HT-29 (cell line): ENCODE measurements at regions not wholly inside any gene's neighbourhood (a gene's known extent, or its start where the extent isn't known, plus 50 kb on each side); places are given as distances from the start of the nearest gene placed in this dataset.
"Not testable (repeated sequence)": the region's sequence is repeated elsewhere in the genome, so short reads cannot be mapped to it uniquely, and the experiment has no call there.

Source experiments
- DNase-seq: peaks from one replicate; pipeline ENCODE4 v3.0.0-alpha.2; 2015; ENCODE audit warnings: low spot score

DNA sequence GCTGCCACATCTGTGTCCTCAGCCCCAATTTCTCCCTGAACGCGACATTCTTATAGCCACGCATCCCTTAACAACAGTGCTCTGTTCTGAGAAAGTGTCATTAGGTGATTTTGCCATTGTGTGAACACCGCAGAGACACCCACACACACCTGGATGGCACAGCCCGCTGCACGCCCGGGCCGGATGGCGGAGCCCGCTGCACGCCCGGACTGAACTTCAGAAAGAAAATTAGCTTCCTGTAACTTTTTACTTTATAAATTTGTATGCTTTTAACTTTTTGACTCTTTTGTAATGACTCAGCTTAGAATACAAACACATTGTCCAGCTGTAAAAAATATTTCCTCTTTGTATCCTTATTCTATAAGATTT lies 567.0 kb upstream of the B3GAT1 start:
- not testable (repeated sequence) for DNase-seq

DNA sequence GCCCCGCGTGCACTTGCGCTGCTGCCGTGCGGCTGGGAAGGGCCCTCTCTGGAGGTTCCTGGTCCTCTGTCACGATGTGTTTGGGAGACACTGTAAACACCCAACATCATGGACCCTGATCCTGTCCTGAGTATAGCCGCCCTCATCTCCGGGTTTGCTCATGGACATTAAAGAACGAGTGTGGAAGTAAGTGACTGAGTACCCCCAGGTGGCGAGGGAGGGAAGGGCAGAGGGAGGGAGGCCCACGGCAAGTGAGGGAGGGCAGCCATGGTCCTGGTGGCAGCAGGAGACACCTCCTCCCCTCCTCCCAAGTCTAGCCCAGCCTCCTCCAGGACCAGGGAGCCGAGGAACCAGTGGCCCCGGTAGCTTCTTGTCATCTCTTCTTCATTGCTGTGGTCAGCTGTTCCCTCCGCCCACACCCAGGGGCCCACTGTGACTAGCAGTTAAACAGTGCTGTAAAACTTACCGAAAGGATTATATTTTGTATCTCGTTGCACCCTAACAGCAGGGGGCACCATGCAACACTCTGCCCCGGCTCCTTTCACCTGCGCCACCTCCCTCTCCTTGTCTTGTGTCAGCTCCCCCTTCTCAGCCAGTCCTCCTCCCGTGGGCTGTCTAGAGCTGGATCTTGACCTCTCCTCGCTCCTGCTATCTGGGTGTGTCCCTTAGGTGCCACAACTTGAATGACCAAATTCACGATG lies 566.5 kb upstream of the B3GAT1 start:
- DNase-seq, result peak; percentile 3

DNA sequence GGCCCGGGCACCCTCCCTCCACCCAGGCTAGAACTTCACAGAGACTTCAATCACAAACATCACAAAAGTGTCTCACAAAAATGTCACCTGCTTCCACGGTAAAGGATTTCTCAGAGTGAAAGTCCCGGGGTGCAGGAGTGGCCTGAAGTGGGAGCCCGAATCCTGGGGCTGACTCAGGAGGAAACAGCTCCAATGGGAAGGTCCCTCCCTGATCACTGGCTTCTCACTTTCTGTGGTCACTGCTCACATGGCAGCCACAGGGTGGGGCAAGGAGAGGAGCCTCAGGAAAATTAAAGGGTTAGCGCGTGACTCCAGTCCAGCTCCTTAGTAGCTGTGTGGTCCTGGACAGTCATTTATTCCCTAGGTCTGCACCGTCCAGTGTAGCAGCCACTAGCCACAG lies 564.5 kb upstream of the B3GAT1 start:
- DNase-seq, result no peak

DNA sequence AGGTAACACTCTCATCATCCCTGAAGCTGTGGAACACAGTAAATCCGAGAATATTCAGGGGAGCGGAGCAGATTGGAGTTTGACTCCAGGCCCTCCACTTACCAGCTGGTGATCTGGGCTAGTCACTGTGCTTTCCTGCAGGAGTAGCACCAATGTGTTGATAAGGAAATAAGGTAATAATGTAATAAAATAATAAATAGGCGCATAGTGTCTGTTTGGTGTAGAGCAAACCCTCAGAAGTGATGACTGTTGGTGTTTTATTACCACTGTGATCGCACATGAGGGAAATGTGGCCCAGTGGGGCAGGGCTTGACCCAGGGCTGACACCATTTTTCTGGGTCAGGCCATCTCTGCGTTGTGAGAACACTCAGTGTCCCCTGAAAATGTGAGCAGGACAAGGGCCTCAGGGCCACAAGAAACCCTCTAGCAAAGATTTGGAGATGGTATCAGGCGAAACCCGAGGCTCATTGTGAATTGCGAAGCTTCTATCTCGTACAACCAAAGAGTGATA lies 563.9 kb upstream of the B3GAT1 start:
- no peak for DNase-seq

DNA sequence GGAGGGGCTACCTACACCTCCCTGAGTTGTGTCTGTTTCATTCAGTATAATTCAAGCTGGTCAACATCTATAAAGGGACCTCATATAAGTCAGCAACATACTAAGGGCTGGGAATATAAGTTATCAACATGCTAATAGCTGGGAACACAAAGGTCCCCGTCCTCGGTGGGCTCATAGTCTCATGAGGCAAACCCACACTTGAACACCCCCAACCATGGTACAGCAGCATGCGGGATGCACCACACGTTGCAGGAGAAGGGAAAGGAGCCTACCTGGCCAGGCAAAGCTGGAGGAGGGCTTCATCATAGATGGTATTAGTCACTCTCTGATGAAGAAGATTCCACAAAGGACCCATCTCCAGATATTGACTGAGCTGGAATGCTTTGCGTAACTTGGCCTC lies 561.8 kb upstream of the B3GAT1 start:
- DNase-seq, result no peak

DNA sequence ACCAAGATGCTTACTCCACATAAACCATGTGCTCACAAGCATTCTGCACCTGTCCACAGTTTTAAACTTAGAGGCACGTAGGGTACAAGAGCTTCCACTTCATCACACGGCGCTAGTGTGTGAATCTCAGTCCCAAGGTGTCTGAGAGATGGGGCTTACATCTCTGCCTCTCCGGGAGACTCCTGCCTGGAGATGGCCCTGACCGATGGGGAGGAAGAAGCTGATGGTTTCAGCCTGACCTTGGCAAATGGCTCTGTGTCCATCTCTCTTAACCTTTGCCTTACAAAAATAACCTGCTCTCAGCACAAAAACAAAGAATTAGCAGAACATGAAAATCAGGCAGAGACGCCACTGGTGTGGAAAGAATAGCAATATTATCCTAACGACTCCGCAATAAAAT lies 559.3 kb upstream of the B3GAT1 start:
- DNase-seq, result no peak

DNA sequence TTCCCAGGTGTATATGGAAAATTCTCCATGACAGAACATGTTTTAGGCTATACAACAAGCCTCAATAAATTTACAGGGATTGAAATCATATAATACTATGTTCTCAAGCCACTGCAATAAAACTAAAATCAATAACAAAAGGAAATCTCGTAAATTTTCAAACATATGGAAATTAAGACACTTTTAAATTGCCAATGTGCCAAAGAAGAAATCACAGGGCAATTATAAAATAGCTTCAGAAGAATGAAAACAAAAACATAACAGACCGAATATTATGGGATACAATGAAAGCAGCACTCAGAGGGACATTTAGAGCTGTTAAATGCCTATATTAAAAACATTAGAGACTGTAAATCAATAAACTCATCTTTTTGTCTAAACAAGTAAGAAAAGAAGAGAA lies 555.7 kb upstream of the B3GAT1 start:
- no peak for DNase-seq

DNA sequence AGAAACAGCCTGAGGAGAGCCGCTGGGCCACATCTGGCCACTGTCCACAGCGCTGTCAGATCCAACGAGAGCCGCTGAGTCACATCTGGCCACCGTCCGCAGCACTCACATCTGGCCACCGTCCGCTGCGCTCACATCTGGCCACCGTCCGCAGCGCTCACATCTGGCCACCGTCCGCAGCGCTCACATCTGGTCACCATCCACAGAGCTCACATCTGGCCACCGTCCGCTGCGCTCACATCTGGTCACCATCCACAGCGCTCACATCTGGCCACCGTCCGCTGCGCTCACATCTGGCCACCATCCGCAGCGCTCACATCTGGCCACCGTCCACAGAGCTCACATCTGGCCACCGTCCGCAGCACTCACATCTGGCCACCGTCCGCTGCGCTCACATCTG lies 549.3 kb upstream of the B3GAT1 start:
- DNase-seq, result not testable (repeated sequence)

DNA sequence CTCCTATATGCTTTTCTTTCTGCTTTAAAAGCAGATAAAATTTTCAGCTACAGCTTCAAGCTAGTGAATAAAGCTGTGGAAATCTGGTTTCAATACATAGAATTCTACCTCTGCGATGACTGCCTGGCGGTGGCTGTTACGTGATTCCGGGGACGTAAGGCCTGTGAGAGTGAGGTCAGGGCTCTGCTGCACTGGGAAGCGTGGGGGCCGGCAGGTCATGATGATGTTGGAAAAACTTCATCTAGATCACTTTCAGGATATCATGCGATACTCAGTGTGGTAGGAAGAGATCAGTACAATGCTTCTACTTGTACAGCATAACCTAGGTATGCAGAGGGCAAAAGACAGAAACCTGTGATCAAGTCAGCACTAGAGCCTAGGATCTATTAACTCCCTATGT lies 546.8 kb upstream of the B3GAT1 start:
- no peak for DNase-seq

DNA sequence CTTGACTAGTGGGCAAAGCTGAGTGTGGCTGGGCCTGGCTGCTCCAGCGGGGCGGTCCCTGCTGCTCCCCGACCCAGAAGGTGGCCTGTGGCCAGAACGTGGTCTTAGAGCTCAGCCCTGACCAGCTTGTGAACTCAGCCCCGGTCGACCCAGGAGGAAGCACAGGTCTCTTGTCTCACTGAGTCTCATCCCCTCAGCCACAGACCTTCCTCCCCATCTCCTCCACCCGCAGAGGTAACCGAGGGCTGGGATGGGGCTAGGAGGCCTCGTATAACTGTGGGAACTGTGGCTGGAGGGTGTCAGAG lies 546.2 kb upstream of the B3GAT1 start:
- no peak for DNase-seq

DNA sequence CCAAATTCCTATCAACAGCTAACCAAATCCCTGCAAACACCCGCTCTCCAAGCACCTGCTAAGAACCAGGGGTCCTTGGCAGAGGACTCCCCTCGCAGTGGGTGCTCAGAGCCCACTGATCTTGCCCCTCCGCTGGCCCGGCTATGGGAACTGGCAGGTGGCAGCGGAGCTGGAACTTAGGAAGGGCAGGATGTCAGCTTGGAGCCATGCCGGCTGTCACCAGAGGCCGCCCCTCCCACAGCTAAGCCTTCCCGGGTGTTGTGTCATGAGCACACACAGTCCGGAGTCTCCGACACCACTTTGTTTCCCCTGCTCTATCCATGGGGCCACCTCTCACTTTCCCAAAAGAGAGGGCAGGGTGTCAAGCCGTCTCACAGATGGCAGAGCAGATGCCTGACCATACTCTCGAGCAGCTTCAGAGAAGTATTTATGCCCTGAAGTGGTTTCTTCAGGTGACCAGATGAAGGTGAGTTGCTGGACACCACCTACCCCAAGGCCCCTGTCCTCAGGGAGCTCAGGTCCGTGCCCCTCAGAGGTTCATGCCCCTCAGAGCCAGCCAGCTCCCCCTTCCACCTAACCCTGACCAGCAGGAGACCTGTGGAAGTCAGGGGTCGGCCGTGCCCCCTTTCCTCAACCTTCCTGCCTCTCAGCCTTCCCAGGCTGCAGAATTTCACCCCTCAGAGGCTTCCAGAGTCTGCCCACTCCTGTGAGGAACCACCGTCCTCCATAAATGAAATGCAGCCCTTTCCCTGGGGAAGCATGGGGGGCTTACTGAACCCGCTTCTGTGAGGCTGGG lies 545.7 kb upstream of the B3GAT1 start:
- no peak for DNase-seq

DNA sequence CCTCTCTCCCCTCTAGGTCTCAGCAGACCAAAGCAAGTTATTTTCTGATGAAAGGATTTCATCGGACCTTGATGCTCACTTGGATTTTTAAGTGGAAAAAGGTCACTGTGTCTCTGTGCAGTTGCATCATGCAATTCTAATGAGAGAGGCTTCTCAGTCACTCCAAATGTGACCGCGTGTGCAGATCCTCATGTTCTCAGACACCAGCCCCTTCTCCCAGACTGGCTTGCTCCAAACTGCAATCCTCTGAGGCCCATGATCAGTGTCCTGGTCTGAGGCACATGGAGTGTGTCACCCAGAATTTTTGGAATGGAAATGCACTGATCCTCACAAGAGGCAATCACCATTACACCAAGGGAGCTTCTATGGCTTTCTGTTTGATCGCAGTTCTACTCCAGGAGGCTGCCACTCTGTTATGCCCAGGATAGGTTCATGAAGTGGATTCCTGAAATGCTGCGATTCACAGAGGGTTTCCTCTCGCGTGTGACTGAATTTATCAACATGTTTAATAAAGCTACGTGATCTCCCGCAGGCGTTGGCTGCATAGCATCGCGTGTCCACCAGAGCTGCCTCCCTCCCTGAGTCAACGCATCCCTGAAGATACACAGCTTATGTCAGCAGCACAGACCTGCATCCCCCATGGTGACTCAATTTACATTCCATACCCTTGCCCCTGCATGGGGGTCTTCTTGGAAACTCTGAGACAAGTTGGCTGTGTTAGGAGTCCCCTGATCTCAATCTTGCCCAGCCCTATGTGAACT lies 544.6 kb upstream of the B3GAT1 start:
- no peak for DNase-seq

DNA sequence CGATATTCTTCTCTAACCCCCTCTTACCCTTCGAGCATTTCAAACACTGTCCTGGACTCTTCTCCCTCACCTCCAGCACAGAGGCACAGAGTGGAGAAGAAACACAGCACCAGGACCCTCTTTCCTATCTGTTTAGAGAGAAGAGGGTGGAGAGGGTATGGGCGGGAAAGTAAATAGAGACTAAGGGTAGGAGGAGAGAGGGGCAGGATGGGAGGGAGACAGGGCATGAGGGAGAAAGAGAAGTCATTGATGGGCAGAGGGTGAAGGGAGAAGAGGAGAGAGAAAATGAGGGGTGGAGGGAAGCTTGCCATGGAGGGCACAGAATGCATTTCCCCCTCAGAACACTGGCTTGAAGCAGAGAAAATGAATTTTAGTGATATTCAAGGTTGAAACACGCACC lies 543.9 kb upstream of the B3GAT1 start:
- DNase-seq, result not testable (repeated sequence)

DNA sequence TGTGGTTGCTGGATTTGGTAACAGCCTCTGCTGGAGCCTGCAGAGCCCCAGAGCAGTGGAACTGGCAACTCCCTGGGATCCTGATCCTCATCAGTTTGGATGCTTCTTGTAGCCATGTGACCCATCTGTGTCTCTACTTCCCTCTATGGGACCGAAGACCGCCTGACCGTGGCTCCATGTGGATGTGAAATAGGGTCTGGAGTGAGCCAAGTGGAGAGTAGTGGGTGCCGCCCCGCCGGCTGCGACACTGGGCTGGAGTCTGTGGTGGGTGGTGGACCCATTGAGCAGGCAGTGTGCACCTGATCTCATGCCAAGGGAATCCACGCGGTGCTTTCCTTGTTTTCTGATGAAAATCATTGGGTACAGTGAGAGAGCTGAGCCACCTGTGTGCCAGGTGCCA lies 543.2 kb upstream of the B3GAT1 start:
- no peak for DNase-seq

DNA sequence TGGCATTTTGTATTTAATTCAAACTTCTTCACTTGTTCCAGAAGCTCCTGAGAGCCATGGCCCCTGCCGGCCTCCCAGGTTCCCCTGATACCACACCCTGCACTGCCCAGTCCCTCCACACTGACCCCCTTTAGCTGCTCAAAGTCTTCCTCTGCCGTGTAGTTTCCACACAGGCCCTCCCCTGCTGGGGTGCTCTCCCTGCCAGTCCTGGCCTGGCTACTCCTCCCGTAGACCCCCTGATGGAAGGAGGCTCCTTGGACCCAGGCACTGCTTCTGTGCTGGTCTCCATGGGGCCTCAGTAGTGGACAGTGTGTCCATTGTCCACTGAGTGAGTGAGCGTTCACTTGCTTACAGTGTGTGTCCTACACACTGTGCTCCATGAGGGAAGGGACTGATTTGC lies 542.4 kb upstream of the B3GAT1 start:
- DNase-seq, result not testable (repeated sequence)

DNA sequence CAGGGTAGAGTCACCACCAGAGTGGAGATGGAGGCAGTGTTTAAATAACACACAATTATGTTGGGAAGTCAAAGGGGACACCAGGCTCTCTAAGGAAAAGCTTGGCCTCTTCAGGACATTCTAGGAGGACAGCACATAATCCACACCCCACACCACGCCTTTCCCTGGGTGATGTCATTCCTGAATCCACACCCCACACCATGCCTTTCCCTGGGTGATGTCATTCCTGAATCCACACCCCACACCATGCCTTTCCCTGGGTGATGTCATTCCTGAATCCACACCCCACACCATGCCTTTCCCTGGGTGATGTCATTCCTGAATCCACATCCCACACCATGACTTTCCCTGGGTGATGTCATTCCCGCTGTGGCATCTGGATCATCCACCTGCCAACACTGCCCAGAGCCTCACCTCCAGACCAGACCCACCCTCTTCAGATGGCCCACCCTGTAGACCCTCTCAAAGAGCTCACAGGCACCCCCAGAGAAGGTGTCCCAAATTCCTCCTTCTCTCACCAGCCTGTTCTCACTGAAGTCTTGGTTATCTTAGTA lies 541.5 kb upstream of the B3GAT1 start:
- DNase-seq, result not testable (repeated sequence)

DNA sequence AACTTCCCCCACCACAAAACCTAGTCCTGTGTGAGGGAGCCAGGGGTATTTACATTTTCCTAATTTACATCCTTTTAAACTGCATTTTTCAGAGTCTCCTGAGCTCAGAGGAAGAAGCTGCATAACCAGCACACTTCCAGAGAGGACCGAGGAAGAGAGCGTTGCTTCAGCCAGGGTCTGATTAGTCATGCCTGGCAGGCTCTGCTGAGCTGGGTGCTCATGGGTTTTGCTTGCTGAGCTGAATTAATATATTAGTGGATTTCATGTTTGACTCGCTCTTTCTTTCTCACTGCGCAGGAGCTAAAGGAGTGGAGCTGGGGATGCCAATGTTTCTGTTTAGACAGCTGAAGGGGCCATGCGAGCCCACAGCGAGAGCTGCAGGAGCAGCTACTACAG lies 539.3 kb upstream of the B3GAT1 start:
- DNase-seq, result no peak

DNA sequence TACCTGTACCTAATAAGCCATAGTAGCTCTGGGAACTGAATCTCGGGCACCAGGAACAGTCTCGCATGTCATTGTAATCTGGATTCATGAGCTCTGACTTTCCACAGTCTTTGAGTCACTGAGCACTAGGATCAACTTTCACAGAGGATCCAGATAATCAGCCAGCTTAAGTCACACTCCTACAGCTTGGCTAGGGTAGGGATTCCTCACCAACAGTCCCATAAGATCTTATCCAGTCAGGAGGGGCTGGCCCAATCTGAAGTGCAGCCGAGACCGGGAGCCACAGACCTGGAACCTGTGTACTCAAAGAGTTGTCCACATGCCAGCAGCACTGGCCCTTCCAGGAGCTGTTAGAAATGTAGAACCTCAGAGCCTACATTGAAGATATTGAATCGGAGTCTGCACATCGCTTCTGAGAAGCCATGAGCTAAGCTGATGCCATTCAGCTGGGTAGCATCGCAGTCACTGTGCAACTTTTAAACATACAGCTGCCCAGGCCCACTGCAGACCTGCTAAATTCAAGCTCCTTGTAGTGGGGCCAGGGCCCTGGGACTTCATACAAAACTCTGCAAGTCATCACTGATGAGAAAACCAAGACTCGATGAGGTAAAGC lies 538.8 kb upstream of the B3GAT1 start:
- DNase-seq, result no peak

DNA sequence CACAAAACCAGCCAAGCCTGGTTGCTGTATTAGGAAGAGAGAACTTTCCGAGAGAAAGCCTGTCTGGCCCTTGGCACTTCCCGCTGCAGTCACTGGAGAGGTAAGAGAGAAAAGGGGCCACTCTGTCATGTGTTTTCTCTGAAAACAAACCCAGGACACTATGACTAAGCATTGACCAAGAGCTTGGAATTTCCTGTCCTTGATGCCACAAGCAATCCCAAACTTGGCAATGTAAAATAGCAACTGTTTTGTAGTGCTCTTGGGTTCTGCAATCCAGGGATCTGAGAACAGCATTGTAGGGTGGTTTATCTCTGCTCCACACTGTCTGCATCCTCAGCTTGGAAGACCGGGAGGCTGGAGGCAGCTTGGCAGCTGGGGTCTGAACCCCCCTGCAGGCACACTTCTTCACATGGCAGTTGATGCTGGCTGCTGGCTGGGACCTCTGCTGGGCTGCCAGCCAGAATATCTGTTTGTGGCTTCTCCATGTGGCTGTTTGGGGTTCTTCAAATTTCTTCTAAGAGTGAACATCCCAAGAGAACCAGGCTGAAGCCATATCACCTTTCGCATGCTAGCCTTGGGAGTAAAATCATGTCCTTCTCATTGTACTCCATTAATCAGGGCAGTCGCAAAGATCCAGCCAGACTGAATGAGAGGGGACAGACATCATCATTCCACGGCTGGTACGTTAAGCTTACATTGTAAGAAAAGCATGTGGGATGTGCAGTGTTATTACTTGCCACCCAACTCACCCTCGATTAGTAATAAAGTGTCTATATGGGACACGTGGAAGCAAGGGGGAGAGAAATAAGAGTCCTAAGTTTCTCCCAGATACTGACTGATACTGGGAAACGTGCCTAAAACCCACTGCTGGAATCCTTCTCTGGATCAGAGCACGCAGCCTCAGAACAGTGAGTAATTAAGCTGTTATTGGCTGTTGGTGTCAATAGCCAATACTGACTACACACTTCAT lies 537.4 kb upstream of the B3GAT1 start:
- DNase-seq, result no peak

DNA sequence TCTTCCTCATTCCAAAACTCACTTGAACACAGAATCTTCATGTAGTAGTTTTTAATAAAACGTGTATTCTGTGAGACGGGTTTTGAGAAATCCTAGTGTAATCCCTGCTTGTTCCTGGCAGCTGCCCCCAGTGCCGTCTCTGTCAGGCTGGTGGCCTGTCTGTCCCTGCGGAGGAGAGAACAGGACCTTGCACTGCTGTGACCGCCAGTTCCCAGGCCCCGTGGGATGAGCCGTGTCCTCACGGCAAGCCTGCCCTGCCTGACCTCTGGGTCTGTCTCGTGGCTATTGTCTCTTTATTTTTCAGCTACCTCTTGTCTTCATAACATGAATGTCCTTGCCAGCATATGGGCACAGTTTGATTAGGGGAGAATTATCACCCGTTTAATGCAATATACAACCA lies 535.5 kb upstream of the B3GAT1 start:
- DNase-seq, result no peak

DNA sequence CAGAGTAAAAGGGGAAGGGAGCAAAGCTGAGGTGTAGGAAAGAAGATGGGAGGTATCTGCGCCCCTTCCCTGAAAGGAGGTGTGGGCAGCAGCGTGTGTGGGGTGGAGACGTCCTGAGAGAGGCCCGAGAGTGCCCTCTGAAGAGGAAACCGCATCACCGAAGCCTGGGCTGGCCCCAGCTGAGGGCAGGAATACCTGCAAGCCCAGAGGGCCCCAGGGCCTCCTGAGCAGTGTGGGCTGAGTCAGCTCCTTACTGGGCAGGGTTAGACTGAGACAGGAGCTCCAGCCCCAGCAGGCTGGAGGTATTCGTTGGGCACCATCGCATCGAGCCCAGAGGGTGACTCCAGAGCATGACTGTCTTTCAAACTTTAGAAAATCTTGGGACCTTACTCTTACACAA lies 534.0 kb upstream of the B3GAT1 start:
- DNase-seq, result no peak
